ENCODE measurements at regions not wholly inside any gene's neighbourhood (a gene's known extent, or its start where the extent isn't known, plus 50 kb on each side); places are given as distances from the start of the nearest gene placed in this dataset.

GRCh38 chr20:52880997-52881396 is 91.2 kb upstream of the TSHZ2 start:
- no peak for DNase-seq (ENCODE audit: low spot score in 2 of 2)
- intact Hi-C loops (cut with DNase I), result no loop called here
- Histone ChIP-seq H3K4me1 (no peaks in the 10 kb centered on the region), H3K9me3 (no peaks in the 10 kb centered on the region), H3K27me3 (no peaks in the 10 kb centered on the region), H3K27ac (no peak overlapping the region), H3K4me3 (no peak overlapping the region), H3K36me3 (no peaks in the 10 kb centered on the region)
- TF ChIP-seq CTCF (IDR thresholded peaks at IDR 0.05), result no peak

GRCh38 chr20:52880259-52880658 is 91.9 kb upstream of the TSHZ2 start:
- TF ChIP-seq CTCF (IDR thresholded peaks at IDR 0.05), result no peak
- Histone ChIP-seq H3K9me3 (no peaks in the 10 kb centered on the region), H3K4me3 (no peak overlapping the region), H3K36me3 (no peaks in the 10 kb centered on the region), H3K4me1 (no peaks in the 10 kb centered on the region), H3K27me3 (no peaks in the 10 kb centered on the region), H3K27ac (no peak overlapping the region)
- intact Hi-C loops (cut with DNase I), result no loop called here
- no peak for DNase-seq (ENCODE audit: low spot score in 2 of 2)

GRCh38 chr20:52874241-52874640 is 97.9 kb upstream of the TSHZ2 start:
- intact Hi-C loops (cut with DNase I), result loop anchor here (10.0 kb wide), 1 partner anchor 59 kb away; no protein-coding TSS in a partner anchor
- Histone ChIP-seq H3K4me3 (no peak overlapping the region), H3K4me1 (no peaks in the 10 kb centered on the region), H3K9me3 (no peaks in the 10 kb centered on the region), H3K27me3 (no peaks in the 10 kb centered on the region), H3K36me3 (no peaks in the 10 kb centered on the region), H3K27ac (no peak overlapping the region)
- TF ChIP-seq CTCF (IDR thresholded peaks at IDR 0.05), result no peak
- DNase-seq (ENCODE audit: low spot score in 2 of 2), result no peak

GRCh38 chr20:52869698-52870501 is 102.3 kb upstream of the TSHZ2 start:
- no peak overlapping the region for H3K4me3 ChIP-seq

GRCh38 chr20:52869276-52869675 is 102.9 kb upstream of the TSHZ2 start:
- DNase-seq (ENCODE audit: low spot score in 2 of 2), result no peak
- no peak overlapping the region for H3K27ac ChIP-seq
- no peaks in the 10 kb centered on the region for H3K9me3 ChIP-seq
- no peaks in the 10 kb centered on the region for H3K4me1 ChIP-seq
- no peak for TF ChIP-seq CTCF (IDR thresholded peaks at IDR 0.05)
- intact Hi-C loops (cut with DNase I), result no loop called here
- H3K36me3 ChIP-seq, result no peaks in the 10 kb centered on the region
- H3K27me3 ChIP-seq, result no peaks in the 10 kb centered on the region
- no peak overlapping the region for H3K4me3 ChIP-seq

More at GRCh38 chr20:52869698-52870501, 102.3 kb upstream of the TSHZ2 start:
- intact Hi-C loops (cut with DNase I), result loop anchor here (10.0 kb wide), 1 partner anchor 55 kb away; no protein-coding TSS in a partner anchor
- no peak for TF ChIP-seq CTCF (IDR thresholded peaks at IDR 0.05)
- no peaks in the 10 kb centered on the region for H3K27me3 ChIP-seq
- H3K27ac ChIP-seq, result no peak overlapping the region
- H3K9me3 ChIP-seq, result no peaks in the 10 kb centered on the region
- H3K4me1 ChIP-seq, result no peaks in the 10 kb centered on the region
- DNase-seq (ENCODE audit: low spot score in 2 of 2), result no peak
- H3K36me3 ChIP-seq, result no peaks in the 10 kb centered on the region

Measured in ascending aorta (tissue), 2 donors.